ENCODE measurements at regions not wholly inside any gene's neighbourhood (a gene's known extent, or its start where the extent isn't known, plus 50 kb on each side); places are given as distances from the start of the nearest gene placed in this dataset.
"Not testable (repeated sequence)": the region's sequence is repeated elsewhere in the genome, so short reads cannot be mapped to it uniquely, and the experiment has no call there.

DNA sequence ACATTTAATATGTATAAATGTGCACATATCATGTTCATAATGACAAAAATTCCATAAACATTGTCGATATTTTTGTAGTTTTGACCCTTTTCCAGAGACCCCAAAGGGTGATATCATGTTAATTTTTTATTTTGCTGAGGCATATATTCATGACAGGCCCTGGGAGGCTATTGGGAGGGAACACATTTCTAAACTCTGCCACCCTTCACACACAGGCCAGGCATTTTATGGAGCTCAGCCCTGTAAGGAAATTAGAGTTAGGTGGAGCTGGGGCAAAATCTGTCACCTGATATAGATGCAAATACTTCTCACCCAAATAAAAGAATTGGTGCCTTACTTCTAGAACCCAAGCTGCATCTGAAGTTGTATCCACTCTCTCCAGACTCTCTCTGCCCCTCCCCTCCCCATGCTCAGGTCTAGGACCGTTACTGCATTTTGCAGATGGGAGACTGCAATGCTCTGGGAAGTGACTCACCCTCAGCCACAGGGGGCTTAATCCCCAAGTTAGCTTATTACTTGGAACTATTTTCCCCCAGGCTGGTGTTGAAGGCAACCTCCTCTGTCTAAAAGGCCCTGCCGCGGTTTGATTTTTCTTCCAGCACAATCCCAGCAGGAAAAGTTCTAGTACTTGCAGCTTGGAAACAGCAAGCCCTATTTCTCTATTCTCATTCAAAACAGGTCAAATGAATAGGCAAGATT, 238.9 kb downstream of the EMP1 start:
- DNase-seq: peak; percentile 75

- no peak for DNase-seq
Measured at GRCh38 chr12:13433768-13434167, 237.2 kb downstream of the EMP1 start.

DNA sequence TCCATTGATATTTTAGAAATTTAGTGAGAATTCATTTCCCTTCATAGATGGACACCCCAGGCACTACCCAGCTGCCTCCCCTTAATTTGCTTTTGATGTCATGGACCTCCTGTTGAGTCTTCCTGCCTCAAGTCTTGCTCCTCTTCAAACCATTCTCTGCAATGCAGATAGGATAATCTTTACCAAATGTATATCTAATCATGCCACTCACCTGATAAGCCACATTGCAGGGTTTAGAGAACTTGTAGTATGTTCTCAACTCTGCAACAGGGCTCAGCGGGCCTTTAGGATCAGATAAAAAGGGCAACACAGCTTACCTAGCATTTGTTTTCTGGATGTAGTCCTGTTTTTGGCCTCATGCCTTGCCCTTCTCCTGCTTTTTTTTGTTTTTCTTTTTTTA, 234.5 kb downstream of the EMP1 start:
- no peak for DNase-seq

DNA sequence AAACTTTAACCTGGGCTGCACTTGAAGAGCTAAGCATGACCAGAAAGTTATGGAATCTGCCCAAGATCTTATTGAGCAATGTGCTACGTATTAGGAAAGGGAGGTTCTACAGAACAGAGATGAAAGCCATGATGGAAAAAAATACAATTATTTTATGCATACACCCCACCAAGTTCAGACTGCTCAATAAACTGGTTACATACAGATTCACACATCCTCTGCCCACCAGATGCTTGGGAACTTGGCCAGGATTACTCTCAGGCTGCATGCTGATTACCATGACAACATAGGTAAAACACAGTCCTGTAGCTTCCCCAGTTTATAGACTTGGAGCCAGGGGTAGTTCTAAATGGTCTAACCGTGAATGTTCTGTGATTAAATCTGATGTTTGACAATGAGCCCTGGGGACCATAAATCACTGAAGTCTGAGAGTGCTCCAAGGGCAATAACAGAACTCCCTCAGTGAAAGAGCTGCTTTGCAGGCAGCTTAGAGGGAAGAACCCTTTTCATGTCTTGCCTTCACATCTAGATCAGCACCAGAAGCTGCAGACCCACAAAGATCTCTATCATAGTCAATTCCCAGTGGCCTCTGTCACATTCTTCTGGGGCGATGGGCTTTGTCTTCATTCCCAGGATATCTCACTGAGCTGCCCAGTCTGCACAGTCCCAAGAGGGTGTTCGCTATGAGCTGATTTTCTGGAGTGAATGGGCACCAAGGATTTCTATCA, 232.2 kb downstream of the EMP1 start:
- no peak for DNase-seq

GRCh38 chr12:13425766-13426165, 229.2 kb downstream of the EMP1 start:
- no peak for DNase-seq

GRCh38 chr12:13422291-13422690, 225.8 kb downstream of the EMP1 start:
- no peak for DNase-seq

- DNase-seq: no peak
Measured at GRCh38 chr12:13417516-13417915, 221.0 kb downstream of the EMP1 start.

DNA sequence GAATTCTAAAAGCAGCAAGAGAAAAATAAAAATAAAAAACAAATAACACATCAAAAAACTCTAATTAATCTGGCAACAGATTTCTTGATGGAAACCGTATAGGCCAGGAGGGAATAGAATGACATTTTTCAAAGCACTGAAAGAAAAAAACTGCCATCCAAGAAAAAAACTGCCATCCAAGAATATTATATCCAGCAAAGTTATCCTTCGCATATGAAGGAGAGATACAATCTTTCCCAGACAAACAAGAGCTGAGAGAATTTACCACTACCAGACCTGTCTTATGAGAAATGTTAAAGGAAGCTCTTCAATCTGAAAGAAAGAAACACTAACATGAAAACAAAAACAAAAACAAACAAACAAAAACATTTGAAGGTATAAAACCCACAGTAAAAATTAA, 214.8 kb downstream of the EMP1 start:
- no peak for DNase-seq

GRCh38 chr12:13405961-13406703, 209.6 kb downstream of the EMP1 start:
- no peak for DNase-seq

DNA sequence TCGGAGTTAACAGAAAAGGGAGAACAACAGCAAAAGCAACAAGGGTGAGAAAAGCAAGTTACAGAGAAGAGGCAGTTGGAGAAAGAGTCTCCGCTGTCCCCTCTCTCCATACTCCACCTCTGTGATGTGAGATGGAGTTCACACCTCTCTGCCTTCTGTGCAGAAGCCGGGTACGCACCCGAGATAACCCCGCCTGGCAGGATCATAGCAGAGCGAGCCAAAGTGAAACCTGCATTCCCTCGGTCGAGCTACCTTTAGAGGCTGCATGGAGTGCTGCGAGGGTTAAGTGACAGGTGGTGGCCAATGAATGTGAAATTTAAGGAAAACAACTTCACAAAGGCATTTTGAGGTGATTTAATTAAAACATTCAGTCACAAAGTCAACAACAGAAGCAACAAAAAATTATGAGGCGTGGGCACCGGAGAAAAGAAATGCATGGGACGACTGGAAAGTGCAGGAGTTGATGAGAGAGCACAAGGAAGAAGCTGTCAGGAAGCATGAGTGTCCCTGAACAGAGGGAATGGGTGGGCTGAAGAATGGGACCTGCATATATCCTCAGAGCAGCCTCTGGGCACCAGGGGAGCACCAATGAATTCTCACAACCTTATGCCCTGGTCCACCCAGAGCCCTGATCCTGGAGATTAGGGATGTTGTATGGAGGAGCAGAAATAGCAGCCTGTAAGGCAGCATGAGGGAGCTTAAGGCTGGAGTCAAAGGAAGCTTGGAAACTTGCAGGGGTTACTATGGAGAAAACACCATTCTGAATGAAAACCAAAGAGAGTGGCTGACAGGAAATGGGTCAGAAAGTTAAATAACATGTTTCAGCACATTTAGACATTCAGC, 208.3 kb downstream of the EMP1 start:
- no peak for DNase-seq

- no peak for DNase-seq
Measured at GRCh38 chr12:13404111-13404628, 207.6 kb downstream of the EMP1 start.

DNA sequence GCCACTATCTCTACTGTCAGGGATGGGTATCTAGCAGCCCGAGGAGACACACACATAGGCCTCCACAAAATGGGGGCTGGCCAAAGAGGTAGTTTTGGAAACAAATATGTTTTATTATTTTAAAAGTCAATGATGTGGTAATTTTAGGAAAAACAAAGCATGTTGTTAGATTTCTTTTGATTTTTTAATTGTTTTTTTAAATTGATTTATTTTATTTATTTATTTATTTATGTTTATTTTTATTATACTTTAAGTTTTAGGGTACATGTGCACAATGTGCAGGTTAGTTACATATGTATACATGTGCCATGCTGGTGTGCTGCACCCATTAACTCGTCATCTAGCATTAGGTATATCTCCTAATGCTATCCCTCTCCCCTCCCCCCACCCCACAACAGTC, 194.8 kb downstream of the EMP1 start:
- DNase-seq: not testable (repeated sequence)

DNA sequence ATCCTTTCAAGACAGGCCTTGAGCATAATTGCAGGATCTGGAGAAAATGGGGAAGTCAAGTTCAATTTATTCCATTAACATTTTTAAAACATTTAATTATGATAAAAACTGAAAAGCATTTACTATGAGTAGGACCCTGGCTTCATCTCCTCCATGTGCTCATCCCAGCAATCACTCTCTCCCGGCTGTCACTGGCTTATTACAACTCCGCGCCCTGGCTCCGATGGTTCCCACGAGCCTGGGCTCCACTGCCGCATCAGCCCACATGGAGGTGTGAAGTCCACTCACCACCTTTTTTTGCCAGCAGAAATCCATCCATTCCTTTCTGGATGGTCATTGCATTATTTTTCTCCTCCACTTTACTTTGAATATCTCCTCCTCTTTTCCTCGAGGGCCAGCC, 194.4 kb downstream of the EMP1 start:
- no peak for DNase-seq

DNA sequence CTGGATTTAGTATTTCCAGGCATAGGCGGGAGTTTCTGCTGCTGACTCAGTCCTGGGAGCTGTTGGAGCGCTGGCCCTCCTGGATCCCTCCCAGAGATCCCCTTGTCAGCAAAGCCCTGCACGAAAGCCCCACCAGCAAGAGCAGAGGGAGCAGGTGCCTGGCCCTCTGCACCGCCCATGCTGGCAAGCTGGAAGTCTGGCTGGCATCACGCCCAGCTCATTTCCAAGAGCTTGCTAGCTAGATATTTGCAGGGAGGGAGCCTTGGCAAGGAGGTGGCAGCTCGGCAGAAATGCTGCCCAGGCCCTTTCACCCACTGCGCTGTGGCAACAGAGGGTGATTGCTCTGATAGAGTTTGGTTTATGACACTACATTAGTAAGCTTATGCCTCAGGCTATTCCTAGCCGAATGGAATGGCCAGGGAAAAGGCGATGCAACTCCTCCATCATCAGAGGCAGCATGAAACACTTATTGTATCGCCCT, 193.9 kb downstream of the EMP1 start:
- no peak for DNase-seq

GRCh38 chr12:13387101-13387500, 190.6 kb downstream of the EMP1 start:
- DNase-seq: no peak

GRCh38 chr12:13386323-13387039, 190.0 kb downstream of the EMP1 start:
- DNase-seq: no peak

GRCh38 chr12:13383379-13383778, 186.9 kb downstream of the EMP1 start:
- no peak for DNase-seq

DNA sequence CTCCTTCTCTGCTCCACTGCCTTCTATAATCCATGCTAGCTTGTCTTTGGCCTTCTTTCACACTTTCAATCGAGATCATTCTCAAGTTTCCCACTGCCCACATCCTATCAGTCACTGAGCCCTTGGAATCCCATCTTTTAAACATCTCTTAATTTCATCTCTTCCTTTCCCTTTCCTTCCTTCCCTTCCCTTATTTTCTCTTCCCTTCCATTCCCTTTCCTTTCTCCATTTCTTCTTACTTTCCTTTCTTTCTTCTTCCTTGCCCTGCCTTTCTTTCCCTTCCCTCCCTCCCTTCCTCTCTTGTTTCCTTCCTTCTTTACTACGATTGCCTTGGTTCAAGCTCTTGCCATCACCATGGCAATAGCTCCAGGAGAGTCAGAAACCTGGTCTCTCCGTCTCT, 183.8 kb downstream of the EMP1 start:
- DNase-seq: no peak

DNA sequence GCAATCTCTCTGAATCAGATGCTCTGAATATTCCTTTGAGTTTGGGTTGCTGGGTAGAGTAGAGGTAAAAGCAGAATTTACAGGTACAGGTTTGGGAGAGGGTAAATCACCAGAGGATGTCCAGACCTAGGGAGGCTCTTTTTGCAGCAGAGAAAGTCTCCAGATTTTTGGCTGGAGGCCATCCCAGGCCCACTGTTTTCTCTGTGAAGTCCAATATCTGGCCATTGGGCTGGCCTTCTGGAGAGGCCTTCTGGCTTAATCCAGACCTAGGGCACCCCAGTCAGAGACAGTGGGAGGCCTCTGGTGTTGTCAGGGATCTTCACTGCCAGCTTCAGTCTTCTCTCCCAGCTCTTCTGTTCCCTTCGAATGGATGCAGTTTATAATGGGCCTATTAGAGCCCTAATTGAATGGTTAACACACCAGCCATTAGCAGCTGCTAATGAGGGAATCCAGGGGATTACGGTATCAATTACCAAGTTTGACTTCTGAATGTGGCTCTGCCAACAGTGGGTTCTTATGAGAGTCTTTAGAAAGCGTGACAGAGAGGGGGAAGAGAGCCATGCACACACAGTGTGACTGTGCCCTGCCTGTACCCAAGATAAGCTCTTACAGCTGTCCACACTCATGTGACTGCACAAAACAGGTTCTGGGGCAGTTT, 183.1 kb downstream of the EMP1 start:
- peak; percentile 56 for DNase-seq

DNA sequence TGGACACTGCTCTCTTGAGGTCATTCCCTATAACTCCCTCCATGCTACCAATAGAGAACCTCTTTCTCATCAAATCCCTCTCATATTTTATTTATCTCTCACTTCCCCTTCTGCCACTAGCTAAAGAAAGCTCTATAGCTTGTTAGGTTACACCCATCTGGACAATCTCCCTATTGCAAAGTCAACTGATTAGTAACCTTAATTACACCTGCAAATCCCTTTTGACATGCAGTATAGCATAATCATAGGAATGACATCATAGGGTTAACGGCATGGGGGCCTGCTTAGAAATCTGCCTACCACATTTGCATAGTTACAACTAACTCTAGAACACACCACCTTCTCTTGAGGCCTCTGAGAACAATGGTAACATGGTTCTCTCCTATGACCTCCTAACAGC, 181.2 kb downstream of the EMP1 start:
- no peak for DNase-seq

DNA sequence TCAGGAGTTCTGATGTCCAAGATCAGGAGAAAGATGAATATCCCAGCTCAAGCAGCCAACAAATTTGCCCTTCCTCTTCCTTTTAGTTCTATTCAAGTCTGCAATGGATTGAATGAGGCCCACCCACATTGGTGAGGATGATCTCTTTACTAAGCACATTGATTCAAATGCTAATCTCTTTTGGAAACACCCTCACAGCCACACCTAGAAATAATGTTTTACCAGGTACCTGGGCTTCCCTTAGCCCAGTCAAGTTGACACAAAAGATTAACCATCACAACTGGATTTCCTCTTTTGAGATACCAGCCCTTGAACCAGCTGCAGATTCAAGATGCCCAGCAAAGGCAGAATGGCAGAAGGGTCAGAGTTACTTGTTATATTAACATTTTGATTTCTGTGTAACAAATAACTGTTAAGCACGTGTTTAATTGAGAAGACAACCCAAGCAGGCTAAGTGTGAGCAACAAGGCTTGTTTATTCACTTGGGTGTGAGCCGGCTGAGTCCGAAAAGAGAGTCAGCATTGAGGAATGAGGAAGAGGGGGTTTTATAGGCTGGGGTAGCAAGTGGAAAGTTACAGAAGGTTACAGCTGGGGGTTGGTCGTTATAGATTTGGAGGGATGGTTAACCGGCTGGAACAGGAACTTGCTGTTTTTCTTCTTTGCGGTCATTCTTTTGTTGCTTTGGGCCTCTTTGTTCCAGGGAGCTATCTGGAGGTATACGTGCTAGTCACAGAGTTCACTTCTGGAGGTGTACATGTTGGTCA, 180.3 kb downstream of the EMP1 start:
- DNase-seq: no peak
